CD14-positive monocyte (primary cell): ENCODE measurements at regions not wholly inside any gene's neighbourhood (a gene's known extent, or its start where the extent isn't known, plus 50 kb on each side); places are given as distances from the start of the nearest gene placed in this dataset.

ENCODE experiments used
- DNase-seq, 3 donors: peaks; one replicate each; pipeline ENCODE4 v3.0.0-alpha.2; 2011 to 2022
- H2AFZ ChIP-seq: 2 replicates; pipeline ENCODE4 v1.6.0; 2012; ENCODE audit warnings: mild to moderate bottlenecking, low read depth, low read length, inconsistent platforms; ENCODE audit not compliant: insufficient read depth, poor library complexity, severe bottlenecking
- H3K27ac ChIP-seq, 2 donors: 1 replicate in 1 of 2; 2 replicates in 1 of 2; pipeline ENCODE4 v1.5.1; 2012 to 2013; ENCODE audit warnings: low read length in 2 of 2, control low read depth in 1 of 2, inconsistent platforms in 1 of 2, low read depth in 1 of 2, mild to moderate bottlenecking in 1 of 2
- H3K27me3 ChIP-seq, 2 donors: one replicate each; pipeline versions ENCODE4 v1.6.0 to v1.6.1; 2011 to 2013; ENCODE audit warnings: low read length in 2 of 2; ENCODE audit not compliant: control insufficient read depth in 2 of 2, insufficient read depth in 2 of 2
- H3K36me3 ChIP-seq, 2 donors: replicated peaks in 1 of 2; 1 replicate in 1 of 2; 2 replicates in 1 of 2; pipeline versions ENCODE4 v1.5.1 to v1.6.1; 2012 to 2013; ENCODE audit warnings: low read length in 2 of 2, control low read depth in 1 of 2, inconsistent platforms in 1 of 2, mild to moderate bottlenecking in 1 of 2; ENCODE audit not compliant: insufficient read depth in 2 of 2, control insufficient read depth in 1 of 2
- H3K4me1 ChIP-seq, 2 donors: 1 replicate in 1 of 2; 2 replicates in 1 of 2; pipeline versions ENCODE4 v1.5.1 to v1.6.1; 2012 to 2013; ENCODE audit warnings: low read length in 2 of 2, control low read depth in 1 of 2, inconsistent platforms in 1 of 2, mild to moderate bottlenecking in 1 of 2, moderate library complexity in 1 of 2; ENCODE audit not compliant: insufficient read depth in 2 of 2, control insufficient read depth in 1 of 2
- H3K4me2 ChIP-seq: replicated peaks from 2 replicates; pipeline ENCODE3; 2012; ENCODE audit warnings: low read length, moderate library complexity, mild to moderate bottlenecking; ENCODE audit not compliant: poor library complexity, severe bottlenecking; ENCODE audit errors: extremely low read depth
- H3K4me3 ChIP-seq, 3 experiments: fragments of 200-600 bp in 1 of 3; sonication (generic) in 1 of 3; replicated peaks in 1 of 3; 1 replicate in 2 of 3; 2 replicates in 1 of 3; pipeline ENCODE4 v1.5.1; 2011 to 2013; ENCODE audit warnings: low read length in 3 of 3, mild to moderate bottlenecking in 3 of 3, control low read depth in 2 of 3, low read depth in 2 of 3, inconsistent platforms in 1 of 3, moderate library complexity in 1 of 3
- H3K79me2 ChIP-seq: 2 replicates; pipeline ENCODE4 v1.6.0; 2012; ENCODE audit warnings: mild to moderate bottlenecking, control low read depth, inconsistent platforms, low read length, moderate library complexity; ENCODE audit not compliant: insufficient read depth
- H3K9ac ChIP-seq: 2 replicates; pipeline ENCODE4 v1.6.0; 2017; ENCODE audit warnings: low read length, mild to moderate bottlenecking; ENCODE audit not compliant: insufficient read depth, poor library complexity, severe bottlenecking
- H3K9me3 ChIP-seq, 2 donors: replicated peaks in 1 of 2; 1 replicate in 1 of 2; 2 replicates in 1 of 2; pipeline versions ENCODE4 v1.5.1 to v1.6.1; 2012 to 2013; ENCODE audit warnings: low read length in 2 of 2, control low read depth in 1 of 2; ENCODE audit not compliant: control insufficient read depth in 1 of 2, insufficient read depth in 1 of 2
- H4K20me1 ChIP-seq: 2 replicates; pipeline ENCODE4 v1.6.0; 2012; ENCODE audit warnings: mild to moderate bottlenecking, low read length, control low read depth, moderate library complexity; ENCODE audit not compliant: insufficient read depth
- H3K27ac Mint-ChIP-seq, 7 donors: one replicate each; pipeline ENCODE4 v1.8.0; 2020; ENCODE audit warnings: mild to moderate bottlenecking in 7 of 7, mixed read lengths in 7 of 7, moderate library complexity in 6 of 7, inconsistent platforms in 2 of 7
- H3K27me3 Mint-ChIP-seq, 3 donors: one replicate each; pipeline ENCODE4 v1.8.0; 2021 to 2022; ENCODE audit warnings: low read depth in 3 of 3, mild to moderate bottlenecking in 3 of 3, mixed read lengths in 3 of 3, moderate library complexity in 3 of 3, inconsistent platforms in 1 of 3
- H3K36me3 Mint-ChIP-seq, 2 donors: one replicate each; pipeline ENCODE4 v1.8.0; 2020; ENCODE audit warnings: mixed read lengths in 2 of 2, inconsistent platforms in 1 of 2, mild to moderate bottlenecking in 1 of 2
- H3K4me1 Mint-ChIP-seq: one replicate; pipeline ENCODE4 v1.8.0; 2020; ENCODE audit warnings: mild to moderate bottlenecking, mixed read lengths
- H3K4me3 Mint-ChIP-seq, 2 donors: one replicate each; pipeline ENCODE4 v1.8.0; 2020; ENCODE audit warnings: mild to moderate bottlenecking in 2 of 2, mixed read lengths in 2 of 2, moderate library complexity in 1 of 2
- H3K9me3 Mint-ChIP-seq, 7 donors: one replicate each; pipeline ENCODE4 v1.8.0; 2020 to 2022; ENCODE audit warnings: mixed read lengths in 7 of 7, mild to moderate bottlenecking in 6 of 7, moderate library complexity in 6 of 7, inconsistent platforms in 2 of 7
- CTCF ChIP-seq: fragments of 200-600 bp; IDR thresholded peaks from one replicate; pipeline ENCODE4 v1.8.0; 2022; ENCODE audit warnings: antibody characterized with exemption, mild to moderate bottlenecking
- WGBS: methylation state at CpG from one replicate; pipeline ENCODE4 v1.1.5; 2013; ENCODE audit warnings: missing lambda C conversion rate; ENCODE audit not compliant: insufficient coverage; 5-methylcytosine and 5-hydroxymethylcytosine counted together
- intact Hi-C, 2 donors: fragments of 100-400 bp; cut with micrococcal nuclease; formaldehyde crosslinking; loops; one replicate each; pipeline versions ENCODE4 v1.15.0 to v1.15.1; 2023

DNA sequence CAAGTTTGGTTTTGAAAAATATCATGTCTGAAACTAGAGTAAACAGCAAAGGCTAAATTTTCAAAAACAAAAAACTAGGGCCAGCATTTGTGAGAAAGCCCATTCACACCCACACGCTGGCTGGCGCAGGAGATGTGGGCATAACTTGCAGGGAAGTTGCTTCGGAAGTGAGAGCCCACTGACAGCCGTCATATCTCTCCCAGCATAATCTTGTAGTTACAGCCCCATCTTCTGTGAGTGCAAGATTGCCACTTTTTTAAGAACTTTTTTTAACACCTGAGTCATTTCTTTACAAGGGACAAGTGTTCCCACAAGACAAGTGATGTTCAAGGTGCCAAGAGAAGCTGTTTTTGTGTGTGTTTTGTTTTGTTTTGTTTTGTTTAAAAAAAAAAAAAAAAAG, 212.5 kb upstream of the CNR1 start:
- Histone ChIP-seq H3K9ac (no peak overlapping the region), H3K36me3 (no peaks in the 10 kb centered on the region), H3K4me3 (no peak overlapping the region), H3K4me2 (no peak overlapping the region), H3K9me3 (no peaks in the 10 kb centered on the region), H3K27me3 (no peaks in the 10 kb centered on the region), H4K20me1 (no peaks in the 10 kb centered on the region), H3K79me2 (no peaks in the 10 kb centered on the region), H3K4me1 (peaks cover 12 to 22% of the 10 kb centered on the region in 2 donors), H2AFZ (no peak overlapping the region), H3K27ac (no peak overlapping the region)
- Mint-ChIP-seq H3K36me3 (no peaks in the 10 kb centered on the region), H3K4me3 (no peak overlapping the region), H3K4me1 (peaks cover 12% of the 10 kb centered on the region), H3K27ac (no peak overlapping the region), H3K27me3 (peaks cover 3 to 5% (median 4%) of the 10 kb centered on the region in 3 donors), H3K9me3 (peaks cover 0 to 2% (median 0%) of the 10 kb centered on the region in 7 donors)
- intact Hi-C loops: no loop called here
- DNase-seq: no peak
- TF ChIP-seq CTCF: no peak
- WGBS: 61% methylated on average over 4 of the region's 4 CpGs

DNA sequence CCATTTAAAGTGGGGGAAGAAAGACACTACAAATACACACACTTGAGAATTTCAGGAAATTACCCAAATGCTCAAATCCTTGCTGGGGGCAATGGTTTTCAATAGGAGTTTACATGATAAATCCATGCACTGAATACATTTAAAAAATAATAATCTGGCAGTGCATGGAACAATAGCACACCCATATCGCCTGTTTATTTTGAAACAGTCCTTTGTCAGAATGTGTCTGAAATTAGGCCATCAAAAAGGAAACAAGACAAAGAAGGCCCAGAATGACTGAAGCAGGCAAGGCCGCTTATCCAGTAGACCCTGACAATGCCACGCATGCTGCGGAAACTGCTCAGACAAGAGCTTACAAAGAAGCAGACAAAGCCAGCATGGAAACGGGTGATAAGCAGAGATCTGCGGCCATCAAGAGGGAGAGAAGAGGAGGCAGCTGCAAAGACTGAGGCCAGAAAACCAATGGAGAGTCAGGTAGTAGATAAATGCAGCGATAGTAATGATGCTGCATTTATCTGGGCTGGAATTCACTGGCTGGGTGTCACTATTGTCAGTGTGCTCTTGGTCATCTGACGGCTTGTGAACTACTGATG, 211.9 kb upstream of the CNR1 start:
- no peak overlapping the region for H3K4me3 ChIP-seq
- WGBS: 97% methylated on average over 7 of the region's 8 CpGs
- H3K27ac ChIP-seq: no peak overlapping the region
- no peak for DNase-seq
- H2AFZ ChIP-seq: no peak overlapping the region
- no peaks in the 10 kb centered on the region for H3K79me2 ChIP-seq
- Mint-ChIP-seq H3K4me3 (no peak overlapping the region), H3K27me3 (peaks cover 3 to 4% (median 3%) of the 10 kb centered on the region in 3 donors), H3K27ac (no peak overlapping the region), H3K9me3 (peaks cover 0 to 2% (median 0%) of the 10 kb centered on the region in 7 donors), H3K36me3 (no peaks in the 10 kb centered on the region), H3K4me1 (peaks cover 12% of the 10 kb centered on the region)
- peaks cover 12 to 22% of the 10 kb centered on the region in 2 donors for H3K4me1 ChIP-seq
- no peaks in the 10 kb centered on the region for H3K36me3 ChIP-seq
- H3K9ac ChIP-seq: no peak overlapping the region
- H3K9me3 ChIP-seq: no peaks in the 10 kb centered on the region
- no peak for TF ChIP-seq CTCF
- intact Hi-C loops: no loop called here
- H4K20me1 ChIP-seq: no peaks in the 10 kb centered on the region
- no peak overlapping the region for H3K4me2 ChIP-seq
- H3K27me3 ChIP-seq: no peaks in the 10 kb centered on the region
